SK-N-SH (cell line): ENCODE measurements at regions not wholly inside any gene's neighbourhood (a gene's known extent, or its start where the extent isn't known, plus 50 kb on each side); places are given as distances from the start of the nearest gene placed in this dataset.

Source experiments
- CTCF ChIP-seq: fragments of 200-600 bp; sonication (generic); IDR thresholded peaks from 2 replicates; pipeline ENCODE4 v1.6.1; 2017; ENCODE audit warnings: antibody characterized with exemption, mild to moderate bottlenecking, moderate library complexity
- MAX ChIP-seq: IDR thresholded peaks from 2 replicates; pipeline ENCODE4 v1.4.0; 2012; ENCODE audit warnings: low read depth
- PBX3 ChIP-seq: IDR thresholded peaks from 2 replicates; pipeline ENCODE4; 2012
- RFX5 ChIP-seq: IDR thresholded peaks from 2 replicates; pipeline ENCODE4 v1.6.1; 2012; ENCODE audit warnings: mild to moderate bottlenecking, improper control_type of control experiment, low read length
- SMC3 ChIP-seq: IDR thresholded peaks from 2 replicates; pipeline ENCODE4 v1.6.1; 2012; ENCODE audit warnings: low read depth, low read length, improper control_type of control experiment
- TEAD4 ChIP-seq: IDR thresholded peaks from 2 replicates; pipeline ENCODE4 v1.4.0; 2012; ENCODE audit warnings: mild to moderate bottlenecking, borderline replicate concordance; ENCODE audit not compliant: insufficient read depth
- USF1 ChIP-seq: IDR thresholded peaks from 2 replicates; pipeline ENCODE4 v1.4.0; 2012; ENCODE audit warnings: low read depth, borderline replicate concordance
- ZBTB33 ChIP-seq: IDR thresholded peaks from 2 replicates; pipeline ENCODE4 v1.4.0; 2012; ENCODE audit warnings: low read depth, borderline replicate concordance

GRCh38 chr14:87411370-87411769 is 581.6 kb downstream of the GALC start:
- TF ChIP-seq CTCF (no peak), USF1 (no peak), MAX (no peak), RFX5 (no peak), SMC3 (no peak), PBX3 (no peak), ZBTB33 (no peak), TEAD4 (no peak)
